ENCODE measurements at regions not wholly inside any gene's neighbourhood (a gene's known extent, or its start where the extent isn't known, plus 50 kb on each side); places are given as distances from the start of the nearest gene placed in this dataset.

DNA sequence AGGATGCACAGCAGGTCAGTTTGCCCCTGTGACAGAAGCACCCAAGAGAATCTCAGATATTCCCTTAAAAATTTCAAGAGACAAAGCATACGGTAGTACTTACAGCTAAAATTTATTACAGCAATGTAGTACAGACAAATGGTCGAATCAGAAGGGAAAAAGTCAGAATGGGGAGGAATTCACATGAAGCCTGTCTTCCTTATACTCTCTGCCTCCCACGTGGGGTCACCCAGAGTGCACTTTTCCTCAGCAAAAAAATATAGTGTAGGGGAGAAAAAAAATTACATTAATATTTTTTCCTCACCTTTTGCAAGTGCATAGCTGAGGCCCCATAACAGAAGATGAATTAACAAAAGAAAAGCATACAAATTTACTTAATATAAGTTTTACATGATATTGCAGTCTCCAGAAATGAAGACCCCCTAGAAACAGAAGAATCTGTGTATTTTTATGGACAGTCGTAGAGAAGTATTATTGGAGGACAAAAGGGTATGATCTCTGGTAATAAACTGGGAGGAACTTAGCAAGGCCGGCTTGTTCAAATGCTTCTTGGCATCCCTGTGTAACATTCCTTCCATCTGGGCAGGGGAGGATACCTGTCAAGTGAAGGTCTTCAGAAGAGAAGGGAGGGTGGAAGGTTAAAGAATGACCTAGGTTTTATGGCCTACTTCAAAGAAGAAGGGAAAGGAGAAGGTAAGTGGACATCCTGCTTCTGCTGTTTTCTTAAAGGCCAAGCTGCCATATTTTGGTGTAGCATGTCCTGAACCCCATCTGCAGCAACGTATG is 270.6 kb upstream of the MAGI2 start:
- DNase-seq (ENCODE audit: low read depth in 4 of 4, low spot score in 1 of 4): no peak

GRCh38 chr7:79722217-79722616 is 268.8 kb upstream of the MAGI2 start:
- DNase-seq (ENCODE audit: low read depth in 4 of 4, low spot score in 1 of 4): no peak

GRCh38 chr7:79719216-79719615 is 265.7 kb upstream of the MAGI2 start:
- no peak for DNase-seq (ENCODE audit: low read depth in 4 of 4, low spot score in 1 of 4)

DNA sequence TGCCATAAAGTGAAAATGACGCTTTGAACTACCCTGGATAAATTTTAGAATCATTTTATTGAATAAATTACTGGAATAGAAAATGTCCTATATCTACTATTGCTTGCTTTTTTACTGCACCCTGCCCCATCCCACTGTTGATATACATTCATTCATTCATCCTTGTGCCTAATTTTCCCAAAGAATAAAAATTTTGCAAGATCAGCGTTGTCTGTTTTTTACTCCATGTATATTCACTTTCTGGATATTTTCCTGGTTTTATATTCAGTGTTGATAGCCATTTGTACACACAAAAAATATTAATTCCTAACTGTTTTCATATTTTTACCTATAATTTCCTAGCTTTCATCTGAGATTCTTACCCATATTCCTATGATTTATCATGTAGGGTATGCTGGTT is 262.9 kb upstream of the MAGI2 start:
- no peak for DNase-seq (ENCODE audit: low read depth in 4 of 4, low spot score in 1 of 4)

- no peak for DNase-seq (ENCODE audit: low read depth in 4 of 4, low spot score in 1 of 4)
These were observed 260.6 kb upstream of the MAGI2 start for GRCh38 chr7:79714081-79714480.

GRCh38 chr7:79713276-79713675 is 259.8 kb upstream of the MAGI2 start:
- DNase-seq (ENCODE audit: low read depth in 4 of 4, low spot score in 1 of 4): no peak

- no peak for DNase-seq (ENCODE audit: low read depth in 4 of 4, low spot score in 1 of 4)
These were observed 258.2 kb upstream of the MAGI2 start for GRCh38 chr7:79711660-79712059.

- DNase-seq (ENCODE audit: low read depth in 4 of 4, low spot score in 1 of 4): no peak
These were observed 256.3 kb upstream of the MAGI2 start for GRCh38 chr7:79709574-79710409.

- DNase-seq (ENCODE audit: low read depth in 4 of 4, low spot score in 1 of 4): no peak
These were observed 248.6 kb upstream of the MAGI2 start for GRCh38 chr7:79702116-79702515.

GRCh38 chr7:79692015-79692414 is 238.5 kb upstream of the MAGI2 start:
- DNase-seq (ENCODE audit: low read depth in 4 of 4, low spot score in 1 of 4): no peak

GRCh38 chr7:79691074-79691473 is 237.6 kb upstream of the MAGI2 start:
- DNase-seq (ENCODE audit: low read depth in 4 of 4, low spot score in 1 of 4): no peak

DNA sequence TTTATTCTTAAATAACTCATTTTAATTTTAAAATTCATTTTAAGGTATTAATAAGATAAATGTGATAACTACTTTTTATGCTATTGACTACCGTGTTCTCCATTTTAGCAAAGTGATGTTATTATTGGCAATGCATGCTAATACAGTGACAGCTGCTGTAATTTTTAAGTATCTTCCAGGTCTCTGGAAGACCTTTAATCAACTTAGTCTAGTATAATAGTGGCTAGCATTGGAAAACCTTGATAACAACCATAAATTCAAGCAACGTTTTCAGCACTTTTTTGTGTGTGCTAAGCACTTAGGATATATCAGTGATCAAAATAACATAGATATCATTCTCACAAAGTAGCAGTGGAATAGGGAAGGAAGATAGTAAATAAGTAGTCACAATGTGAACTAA is 230.9 kb upstream of the MAGI2 start:
- no peak for DNase-seq (ENCODE audit: low read depth in 4 of 4, low spot score in 1 of 4)

- DNase-seq (ENCODE audit: low read depth in 4 of 4, low spot score in 1 of 4): no peak
These were observed 230.4 kb upstream of the MAGI2 start for GRCh38 chr7:79683916-79684315.

DNA sequence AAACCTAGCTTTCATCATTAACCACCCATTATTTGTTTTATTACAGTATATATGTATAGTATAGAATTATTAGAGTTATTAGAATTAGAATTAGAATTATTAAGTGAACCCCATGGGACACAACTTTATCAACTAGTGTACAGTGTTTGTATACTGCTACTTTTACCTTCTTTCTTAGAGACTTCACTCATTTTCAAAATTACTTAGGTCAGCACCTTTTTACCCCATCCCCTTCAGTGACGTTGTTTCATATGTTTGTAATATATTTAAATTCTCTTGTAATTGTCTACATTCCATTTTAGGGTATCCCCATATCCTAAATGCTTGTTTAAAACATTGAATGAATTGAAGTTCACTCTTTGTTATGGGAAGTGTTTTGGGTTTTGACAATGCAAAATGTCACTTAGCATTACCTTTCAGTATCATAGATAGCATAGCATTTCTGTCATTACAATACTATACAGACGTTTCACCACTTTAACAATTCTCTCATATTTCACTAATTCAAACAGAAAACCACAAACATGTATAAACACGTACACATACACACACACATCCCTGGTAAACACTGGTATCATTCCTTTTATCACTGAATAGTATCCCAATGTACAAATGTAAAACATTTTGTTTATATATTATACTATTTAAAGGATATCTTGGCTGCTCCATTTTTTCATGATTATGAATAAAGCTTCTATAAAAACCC is 229.9 kb upstream of the MAGI2 start:
- no peak for DNase-seq (ENCODE audit: low read depth in 4 of 4, low spot score in 1 of 4)

GRCh38 chr7:79681454-79681853 is 228.0 kb upstream of the MAGI2 start:
- DNase-seq (ENCODE audit: low read depth in 4 of 4, low spot score in 1 of 4): no peak

DNA sequence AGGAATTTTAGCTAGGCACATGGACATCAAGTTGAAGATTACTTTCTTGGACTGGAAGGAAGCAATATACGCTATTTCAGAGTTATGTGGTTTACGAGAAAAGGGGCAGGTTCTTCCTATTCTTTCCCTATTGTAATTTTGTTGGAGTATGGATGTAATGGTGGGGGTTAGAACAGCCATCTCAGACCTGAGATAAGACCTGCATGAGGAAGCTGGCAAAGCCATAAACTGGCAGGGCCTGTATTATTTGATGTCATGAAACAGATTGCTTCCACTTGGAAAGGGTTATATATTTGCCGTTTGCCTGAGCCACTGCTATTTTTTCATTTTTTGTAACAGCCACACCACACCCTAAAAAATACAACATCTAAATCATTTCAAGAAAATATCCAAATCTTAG is 220.5 kb upstream of the MAGI2 start:
- no peak for DNase-seq (ENCODE audit: low read depth in 4 of 4, low spot score in 1 of 4)

GRCh38 chr7:79673421-79673820 is 220.0 kb upstream of the MAGI2 start:
- no peak for DNase-seq (ENCODE audit: low read depth in 4 of 4, low spot score in 1 of 4)

DNA sequence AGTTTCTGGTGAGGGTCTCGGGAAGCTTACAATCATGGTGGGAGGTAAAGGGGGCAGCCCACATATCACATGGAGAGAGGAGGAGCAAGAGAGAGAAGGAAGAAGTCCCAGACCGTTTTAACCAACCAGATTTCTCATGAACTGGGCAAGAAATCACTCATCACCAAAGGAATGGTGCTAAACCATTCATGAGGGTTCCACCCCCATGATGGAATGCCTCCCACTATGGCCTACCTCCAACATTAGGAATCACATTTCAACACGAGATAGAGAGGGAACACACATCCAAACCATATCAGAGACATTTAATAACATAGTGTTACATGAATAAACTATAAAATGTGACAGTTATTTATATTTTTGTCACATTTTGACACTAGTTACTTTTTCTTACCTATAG is 214.8 kb upstream of the MAGI2 start:
- no peak for DNase-seq (ENCODE audit: low read depth in 4 of 4, low spot score in 1 of 4)

DNA sequence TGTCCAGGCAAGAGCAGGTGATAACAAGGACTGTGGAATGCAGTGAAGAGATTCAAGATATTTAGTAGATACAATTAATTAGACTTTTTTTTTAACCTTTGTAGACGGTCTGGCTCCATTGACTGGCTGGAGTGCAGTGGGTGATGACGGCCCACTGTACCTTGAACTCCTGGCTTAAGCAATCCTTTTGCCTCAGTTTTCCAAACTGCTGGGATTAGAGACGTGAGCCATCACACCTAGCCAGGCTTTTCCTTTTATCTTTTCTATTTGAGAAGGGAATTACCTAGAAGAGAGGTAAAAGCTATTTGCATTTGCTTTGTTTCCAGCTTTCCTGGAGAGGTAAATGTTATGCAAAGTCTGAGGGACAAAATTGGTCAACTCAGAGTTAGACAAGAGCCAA is 213.0 kb upstream of the MAGI2 start:
- DNase-seq (ENCODE audit: low read depth in 4 of 4, low spot score in 1 of 4): no peak

GRCh38 chr7:79664884-79665676 is 211.6 kb upstream of the MAGI2 start:
- no peak for DNase-seq (ENCODE audit: low read depth in 4 of 4, low spot score in 1 of 4)

DNA sequence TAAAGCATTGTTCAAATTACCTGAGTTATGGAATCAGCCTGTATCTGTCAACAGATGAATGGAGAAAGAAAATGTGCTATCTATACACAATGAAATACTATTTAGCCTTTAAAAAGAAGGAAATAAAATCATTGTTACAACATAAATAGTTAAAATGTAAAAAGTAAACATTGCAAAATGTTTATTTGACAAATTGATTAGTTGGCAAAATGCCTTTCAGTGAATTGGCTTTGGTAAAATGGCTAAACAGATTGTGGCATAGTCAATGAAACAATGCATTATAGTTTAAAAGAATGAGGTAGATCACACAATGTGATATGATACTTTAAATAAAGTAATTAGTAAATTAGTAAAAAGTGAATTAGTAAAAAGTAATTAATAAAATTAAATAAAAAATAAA is 204.8 kb upstream of the MAGI2 start:
- no peak for DNase-seq (ENCODE audit: low read depth in 4 of 4, low spot score in 1 of 4)
